ENCODE measurements at regions not wholly inside any gene's neighbourhood (a gene's known extent, or its start where the extent isn't known, plus 50 kb on each side); places are given as distances from the start of the nearest gene placed in this dataset.

- intact Hi-C loops (cut with micrococcal nuclease), result no loop called here
- Mint-ChIP-seq H3K27me3 (ENCODE audit: insufficient read depth, unreplicated experiment) (peaks cover 2% of the 10 kb centered on the region), H3K4me3 (ENCODE audit: unreplicated experiment) (no peak overlapping the region), H3K9me3 (ENCODE audit: unreplicated experiment) (no peaks in the 10 kb centered on the region), H3K27ac (ENCODE audit: low read depth, unreplicated experiment) (peak overlapping the region; percentile 3), H3K36me3 (ENCODE audit: insufficient read depth, unreplicated experiment) (no peaks in the 10 kb centered on the region), H3K4me1 (ENCODE audit: insufficient read depth, unreplicated experiment) (peaks cover 36% of the 10 kb centered on the region)
- POLR2A ChIA-PET, result interaction anchor here (0.5 to 4.2 kb wide), 13 partner anchors 13 to 785 kb away, joined by 3 to 31 read pairs (median 5); no protein-coding TSS in a partner anchor
- CTCF ChIA-PET, result interaction anchor here (0.6 to 6.0 kb wide), 66 partner anchors 11 to 1571 kb away, joined by 3 to 549 read pairs (median 4); no protein-coding TSS in a partner anchor
- no peak for TF ChIP-seq CTCF (IDR thresholded peaks at IDR 0.05; ENCODE audit: unreplicated experiment)
- no TSS peak for BruUV-seq (replicated peaks)
- DNase-seq (ENCODE audit: unreplicated experiment), result no peak
Observed at GRCh38 chr20:22338140-22338708, 246.1 kb downstream of the FOXA2 start.

GRCh38 chr20:22335210-22335609, 249.2 kb downstream of the FOXA2 start:
- no peaks in the 10 kb centered on the region for H3K9me3 Mint-ChIP-seq (ENCODE audit: unreplicated experiment)
- no peak overlapping the region for H3K4me3 Mint-ChIP-seq (ENCODE audit: unreplicated experiment)
- POLR2A ChIA-PET, result interaction anchor here (1.1 to 2.0 kb wide), 4 partner anchors 19 to 350 kb away, joined by 3 to 5 read pairs (median 4); no protein-coding TSS in a partner anchor
- H3K36me3 Mint-ChIP-seq (ENCODE audit: insufficient read depth, unreplicated experiment), result no peaks in the 10 kb centered on the region
- BruUV-seq (replicated peaks), result no TSS peak
- CTCF ChIA-PET, result interaction anchor here (0.6 to 8.3 kb wide), 33 partner anchors 15 to 1289 kb away, joined by 3 to 328 read pairs (median 4); no protein-coding TSS in a partner anchor
- TF ChIP-seq CTCF (IDR thresholded peaks at IDR 0.05; ENCODE audit: unreplicated experiment), result no peak
- peaks cover 17% of the 10 kb centered on the region for H3K4me1 Mint-ChIP-seq (ENCODE audit: insufficient read depth, unreplicated experiment)
- no peak for DNase-seq (ENCODE audit: unreplicated experiment)
- intact Hi-C loops (cut with micrococcal nuclease), result no loop called here
- H3K27me3 Mint-ChIP-seq (ENCODE audit: insufficient read depth, unreplicated experiment), result peaks cover 25% of the 10 kb centered on the region
- no peak overlapping the region for H3K27ac Mint-ChIP-seq (ENCODE audit: low read depth, unreplicated experiment)

GRCh38 chr20:22333885-22334545, 250.4 kb downstream of the FOXA2 start:
- no TSS peak for BruUV-seq (replicated peaks)
- Mint-ChIP-seq H3K27me3 (ENCODE audit: insufficient read depth, unreplicated experiment) (peaks cover 27% of the 10 kb centered on the region), H3K9me3 (ENCODE audit: unreplicated experiment) (no peaks in the 10 kb centered on the region), H3K36me3 (ENCODE audit: insufficient read depth, unreplicated experiment) (no peaks in the 10 kb centered on the region), H3K27ac (ENCODE audit: low read depth, unreplicated experiment) (no peak overlapping the region), H3K4me3 (ENCODE audit: unreplicated experiment) (no peak overlapping the region), H3K4me1 (ENCODE audit: insufficient read depth, unreplicated experiment) (peaks cover 10% of the 10 kb centered on the region)
- POLR2A ChIA-PET, result interaction anchor here (1.3 to 2.0 kb wide), 2 partner anchors 350 to 351 kb away, joined by 3 to 5 read pairs; no protein-coding TSS in a partner anchor
- TF ChIP-seq CTCF (IDR thresholded peaks at IDR 0.05; ENCODE audit: unreplicated experiment), result peak; percentile 78
- peak; percentile 66 for DNase-seq (ENCODE audit: unreplicated experiment)
- intact Hi-C loops (cut with micrococcal nuclease), result loop anchor here (1.0 to 5.0 kb wide), 3 partner anchors 252 to 1008 kb away; no protein-coding TSS in a partner anchor
- CTCF ChIA-PET, result interaction anchor here (0.5 to 8.3 kb wide), 30 partner anchors 8 to 1273 kb away, joined by 3 to 328 read pairs (median 4); no protein-coding TSS in a partner anchor

GRCh38 chr20:22324505-22324904, 259.9 kb downstream of the FOXA2 start:
- Mint-ChIP-seq H3K27me3 (ENCODE audit: insufficient read depth, unreplicated experiment) (no peaks in the 10 kb centered on the region), H3K36me3 (ENCODE audit: insufficient read depth, unreplicated experiment) (no peaks in the 10 kb centered on the region), H3K4me3 (ENCODE audit: unreplicated experiment) (no peak overlapping the region), H3K9me3 (ENCODE audit: unreplicated experiment) (no peaks in the 10 kb centered on the region), H3K27ac (ENCODE audit: low read depth, unreplicated experiment) (no peak overlapping the region), H3K4me1 (ENCODE audit: insufficient read depth, unreplicated experiment) (peaks cover 10% of the 10 kb centered on the region)
- intact Hi-C loops (cut with micrococcal nuclease), result no loop called here
- ChIA-PET CTCF (interaction anchor here (1.2 kb wide), 1 partner anchor 15 kb away, joined by 3 read pairs; no protein-coding TSS in a partner anchor), POLR2A (no interaction called here)
- TF ChIP-seq CTCF (IDR thresholded peaks at IDR 0.05; ENCODE audit: unreplicated experiment), result no peak
- BruUV-seq (replicated peaks), result no TSS peak
- DNase-seq (ENCODE audit: unreplicated experiment), result no peak
